H1 (cell line): ENCODE measurements at regions not wholly inside any gene's neighbourhood (a gene's known extent, or its start where the extent isn't known, plus 50 kb on each side); places are given as distances from the start of the nearest gene placed in this dataset.

Experiments
- CTCF ChIA-PET: fragments of 300-600 bp; sonication (Branson Sonifier 250); formaldehyde crosslinking; loops from one replicate; lab custom pipeline; 2021; ENCODE audit not compliant: partially characterized antibody; lab: Charles Lee
- POLR2A ChIA-PET: fragments of 300-600 bp; sonication (Branson Sonifier 250); formaldehyde crosslinking; loops from one replicate; lab custom pipeline; 2021; ENCODE audit warnings: inconsistent platforms; ENCODE audit not compliant: partially characterized antibody; lab: Charles Lee
- DNase-seq, 2 experiments: peaks; one replicate each; pipeline versions ENCODE4 v3.0.0 to v3.0.0-alpha.2; 2010 to 2022; ENCODE audit warnings: low spot score in 2 of 2, low read depth in 1 of 2, mixed read lengths in 1 of 2
- FAIRE-seq: peaks from 2 replicates; lab custom pipeline; 2011; peaks lifted over from hg19 to GRCh38; lab: Jason Lieb, UNC
- H2AFZ ChIP-seq: 2 replicates; pipeline ENCODE4 v1.8.1; 2012; ENCODE audit warnings: low read length, inconsistent platforms
- H2AK5ac ChIP-seq: 2 replicates; pipeline ENCODE4 v1.6.1; 2013; ENCODE audit warnings: low read depth, low read length
- H2BK120ac ChIP-seq: replicated peaks from 2 replicates; pipeline ENCODE3; 2013; ENCODE audit warnings: low read depth, low read length, inconsistent platforms
- H2BK12ac ChIP-seq: 2 replicates; pipeline ENCODE4 v1.6.1; 2013; ENCODE audit warnings: low read depth, low read length
- H2BK15ac ChIP-seq: 2 replicates; pipeline ENCODE4 v1.6.1; 2013; ENCODE audit warnings: low read length
- H2BK20ac ChIP-seq: 2 replicates; pipeline ENCODE4 v1.6.1; 2013; ENCODE audit warnings: low read length
- H2BK5ac ChIP-seq: 2 replicates; pipeline ENCODE4 v1.6.1; 2013; ENCODE audit warnings: low read depth, low read length
- H3K14ac ChIP-seq: 2 replicates; pipeline ENCODE4 v1.6.1; 2013; ENCODE audit warnings: inconsistent platforms; ENCODE audit not compliant: insufficient read length
- H3K18ac ChIP-seq: 2 replicates; pipeline ENCODE4 v1.6.1; 2013; ENCODE audit warnings: low read length; ENCODE audit errors: extremely low read depth
- H3K23ac ChIP-seq: 2 replicates; pipeline ENCODE4 v1.6.1; 2013; ENCODE audit warnings: inconsistent platforms; ENCODE audit not compliant: insufficient read length
- H3K23me2 ChIP-seq: 2 replicates; pipeline ENCODE4 v1.6.1; 2013; ENCODE audit warnings: low read depth, low read length
- H3K27ac ChIP-seq: 2 replicates; pipeline ENCODE4 v1.6.1; 2011; ENCODE audit warnings: low read depth, low read length, inconsistent platforms
- H3K27me3 ChIP-seq, 4 experiments: replicated peaks in 1 of 4; 1 replicate in 1 of 4; 2 replicates in 3 of 4; pipeline versions ENCODE4 v1.6.1 to v1.8.1; 2011 to 2013; ENCODE audit warnings: low read length in 3 of 4, mild to moderate bottlenecking in 3 of 4, inconsistent platforms in 2 of 4, mixed read lengths in 2 of 4, moderate library complexity in 1 of 4; ENCODE audit not compliant: control insufficient read depth in 3 of 4, insufficient read depth in 3 of 4; ENCODE audit errors: extremely low read depth in 1 of 4
- H3K36me3 ChIP-seq, 4 experiments: 2 replicates each; pipeline versions ENCODE4 v1.6.1 to v1.8.1; 2011 to 2013; ENCODE audit warnings: mild to moderate bottlenecking in 4 of 4, low read length in 3 of 4, moderate library complexity in 2 of 4, control low read depth in 1 of 4, inconsistent platforms in 1 of 4; ENCODE audit not compliant: insufficient read depth in 4 of 4, control insufficient read depth in 2 of 4
- H3K4ac ChIP-seq: replicated peaks from 2 replicates; pipeline ENCODE3; 2013; ENCODE audit warnings: low read length, low read depth, mixed read lengths, inconsistent platforms; ENCODE audit not compliant: insufficient read length
- H3K4me1 ChIP-seq, 4 experiments: replicated peaks in 1 of 4; 1 replicate in 1 of 4; 2 replicates in 3 of 4; pipeline versions ENCODE4 v1.6.1 to v1.8.1; 2011 to 2013; ENCODE audit warnings: low read length in 3 of 4, inconsistent platforms in 2 of 4, mixed read lengths in 1 of 4; ENCODE audit not compliant: insufficient read depth in 4 of 4, control insufficient read depth in 3 of 4
- H3K4me2 ChIP-seq, 2 experiments: 2 replicates each; pipeline versions ENCODE4 v1.6.1 to v1.8.1; 2011 to 2013; ENCODE audit warnings: low read depth in 2 of 2, low read length in 2 of 2, control low read depth in 1 of 2, inconsistent platforms in 1 of 2, mild to moderate bottlenecking in 1 of 2; ENCODE audit not compliant: insufficient read depth in 1 of 2
- H3K4me3 ChIP-seq, 4 experiments: fragments of 200-600, 300-600 bp in 1 of 4; sonication (generic), shearing (Covaris generic), sonication (Bioruptor Twin) in 1 of 4; 2 replicates each; pipeline versions ENCODE4 v1.5.1 to v1.8.1; 2011 to 2016; ENCODE audit warnings: low read length in 4 of 4, low read depth in 3 of 4, control low read depth in 2 of 4, inconsistent platforms in 2 of 4, mild to moderate bottlenecking in 2 of 4, mixed read lengths in 1 of 4, moderate library complexity in 1 of 4; ENCODE audit not compliant: insufficient read depth in 2 of 4; ENCODE audit errors: extremely low read depth in 1 of 4
- H3K56ac ChIP-seq: replicated peaks from 2 replicates; pipeline ENCODE3; 2013; ENCODE audit warnings: low read depth, mild to moderate bottlenecking, mixed read lengths, low read length, inconsistent platforms; ENCODE audit not compliant: insufficient read length
- H3K79me1 ChIP-seq: 2 replicates; pipeline ENCODE4 v1.6.1; 2013; ENCODE audit warnings: low read depth, low read length, control low read depth
- H3K79me2 ChIP-seq, 2 experiments: 2 replicates each; pipeline versions ENCODE4 v1.6.1 to v1.8.1; 2012 to 2013; ENCODE audit warnings: low read length in 2 of 2, mild to moderate bottlenecking in 2 of 2, inconsistent platforms in 1 of 2; ENCODE audit not compliant: insufficient read depth in 2 of 2, control insufficient read depth in 1 of 2
- H3K9ac ChIP-seq, 4 experiments: replicated peaks in 1 of 4; 1 replicate in 1 of 4; 2 replicates in 3 of 4; pipeline versions ENCODE4 v1.6.1 to v1.8.1; 2011 to 2013; ENCODE audit warnings: low read depth in 3 of 4, low read length in 3 of 4, control low read depth in 2 of 4, mild to moderate bottlenecking in 2 of 4, moderate library complexity in 2 of 4, inconsistent platforms in 1 of 4; ENCODE audit errors: extremely low read depth in 1 of 4
- H3K9me3 ChIP-seq, 2 experiments: 2 replicates each; pipeline versions ENCODE4 v1.6.1 to v1.8.1; 2012 to 2013; ENCODE audit warnings: mild to moderate bottlenecking in 2 of 2, moderate library complexity in 2 of 2, control low read depth in 1 of 2, inconsistent platforms in 1 of 2, low read depth in 1 of 2, low read length in 1 of 2, mixed read lengths in 1 of 2; ENCODE audit not compliant: insufficient read depth in 2 of 2
- H4K20me1 ChIP-seq, 2 experiments: replicated peaks in 1 of 2; 2 replicates each; pipeline versions ENCODE3 to v1.8.1; 2011 to 2013; ENCODE audit warnings: inconsistent platforms in 2 of 2, low read length in 2 of 2, mild to moderate bottlenecking in 1 of 2; ENCODE audit not compliant: insufficient read depth in 2 of 2, control insufficient read depth in 1 of 2
- H4K5ac ChIP-seq: 2 replicates; pipeline ENCODE4 v1.6.1; 2013; ENCODE audit warnings: low read length, low read depth, mixed read lengths, inconsistent platforms; ENCODE audit not compliant: insufficient read length
- H4K8ac ChIP-seq: 2 replicates; pipeline ENCODE4 v1.8.0; 2013; ENCODE audit warnings: mild to moderate bottlenecking, moderate library complexity, low read length, inconsistent platforms; ENCODE audit not compliant: insufficient read depth; ENCODE audit errors: extremely low read depth
- H4K91ac ChIP-seq: replicated peaks from 2 replicates; pipeline ENCODE3; 2013; ENCODE audit warnings: low read length, mixed read lengths, inconsistent platforms; ENCODE audit not compliant: insufficient read length
- BACH1 ChIP-seq: IDR thresholded peaks from 2 replicates; pipeline ENCODE4 v1.6.1; 2012; ENCODE audit warnings: low read length, improper control_type of control experiment
- CBX5 ChIP-seq: fragments of 300-800, 300-1000 bp; sonication (generic); IDR thresholded peaks from 2 replicates; pipeline ENCODE4 v1.7.1; 2016; ENCODE audit warnings: antibody characterized with exemption, low read length, low read depth
- CBX8 ChIP-seq: fragments of 300-800, 300-1000 bp; sonication (generic); IDR thresholded peaks from 2 replicates; pipeline ENCODE4 v1.7.1; 2016; ENCODE audit warnings: low read depth, low read length, borderline replicate concordance
- CHD1 ChIP-seq: IDR thresholded peaks from 2 replicates; pipeline ENCODE4 v1.6.1; 2012; ENCODE audit warnings: low read depth, low read length, improper control_type of control experiment
- EGR1 ChIP-seq: IDR thresholded peaks from 2 replicates; pipeline ENCODE4 v1.6.1; 2011; ENCODE audit warnings: low read depth, low read length, borderline replicate concordance
- EP300 ChIP-seq, 2 experiments: IDR thresholded peaks; 1 replicate in 1 of 2; 2 replicates in 1 of 2; pipeline ENCODE4 v1.6.1; 2011 to 2012; ENCODE audit warnings: low read depth in 2 of 2, low read length in 2 of 2, mild to moderate bottlenecking in 2 of 2, borderline replicate concordance in 1 of 2, inconsistent platforms in 1 of 2, moderate library complexity in 1 of 2
- GABPA ChIP-seq: IDR thresholded peaks from 2 replicates; pipeline ENCODE4 v1.6.1; 2011; ENCODE audit warnings: mild to moderate bottlenecking, low read length, moderate library complexity, borderline replicate concordance; ENCODE audit not compliant: insufficient read depth
- JUND ChIP-seq: IDR thresholded peaks from 2 replicates; pipeline ENCODE4 v1.6.1; 2011; ENCODE audit warnings: mild to moderate bottlenecking, improper control_type of control experiment, low read length
- MAX ChIP-seq: IDR thresholded peaks from 2 replicates; pipeline ENCODE4 v1.6.1; 2012; ENCODE audit warnings: inconsistent platforms
- POU5F1 ChIP-seq: IDR thresholded peaks from 2 replicates; pipeline ENCODE4 v1.6.1; 2011; ENCODE audit warnings: low read depth, mild to moderate bottlenecking, low read length, moderate library complexity
- SIRT6 ChIP-seq: IDR thresholded peaks from one replicate; pipeline ENCODE4 v1.7.1; 2012; ENCODE audit warnings: low read length, inconsistent platforms
- SP1 ChIP-seq: IDR thresholded peaks from 2 replicates; pipeline ENCODE4 v1.6.1; 2011; ENCODE audit warnings: low read depth, low read length
- SP2 ChIP-seq: IDR thresholded peaks from 2 replicates; pipeline ENCODE4 v1.6.1; 2012; ENCODE audit warnings: mild to moderate bottlenecking, low read length, inconsistent platforms
- WGBS, 2 experiments: shearing (Covaris generic) in 1 of 2; methylation state at CpG; one replicate each; pipeline versions ENCODE4 v1.1.6 to v1.1.7; 2013 to 2015; ENCODE audit warnings: low lambda C conversion rate in 2 of 2, mixed read lengths in 2 of 2, inconsistent platforms in 1 of 2, low coverage in 1 of 2, missing lambda C conversion rate in 1 of 2; ENCODE audit not compliant: insufficient replicate concordance in 2 of 2, insufficient coverage in 1 of 2, insufficient read length in 1 of 2; ENCODE audit errors: extremely low coverage in 1 of 2, missing lambda C conversion rate in 1 of 2; 5-methylcytosine and 5-hydroxymethylcytosine counted together

GRCh38 chr7:131940621-131941165, 384.3 kb upstream of the PODXL start:
- no peak overlapping the region for H2BK5ac ChIP-seq
- 89% methylated on average over 4 of the region's 4 CpGs; no CpG with 5 or more reads in 1 of the 2 experiments for WGBS, 2 experiments
- 0 out of 4 replicates have a peak, but pooled peaks cover 0 to 4% of the 10 kb centered on the region in 2 experiments for H3K9me3 ChIP-seq
- no peak overlapping the region for H3K4me2 ChIP-seq
- H3K4ac ChIP-seq = no peak overlapping the region
- no peak overlapping the region for H3K4me3 ChIP-seq
- peaks cover 0 to 9% (median 4%) of the 10 kb centered on the region in 4 experiments; a peak in 3 of 7 replicates for H3K27me3 ChIP-seq
- no peaks in the 10 kb centered on the region for H3K23me2 ChIP-seq
- H3K18ac ChIP-seq = no peak overlapping the region
- no peak for TF ChIP-seq SP2
- no peak for TF ChIP-seq SIRT6
- TF ChIP-seq CHD1 = no peak
- no peak for TF ChIP-seq POU5F1
- no peak for TF ChIP-seq CBX5
- no peak for TF ChIP-seq JUND
- no peak for TF ChIP-seq BACH1
- TF ChIP-seq EGR1 = no peak
- TF ChIP-seq EP300 (IDR thresholded peaks at IDR 0.05; ENCODE audit: borderline replicate concordance in 1 of 2, low read depth in 2 of 2, low read length in 2 of 2) = no peak
- no peak for TF ChIP-seq MAX
- TF ChIP-seq CBX8 = no peak
- no peak for TF ChIP-seq SP1
- TF ChIP-seq GABPA = no peak
- TF ChIP-seq, all 59 proteins: peak for 0
- Histone ChIP-seq H2AK5ac (no peak overlapping the region), H4K91ac (no peak overlapping the region), H3K27ac (no peak overlapping the region), H4K8ac (no peak overlapping the region), H3K14ac (no peak overlapping the region), H2AFZ (no peak overlapping the region), H2BK20ac (no peak overlapping the region), H2BK120ac (no peak overlapping the region), H3K4me1 (no peaks in the 10 kb centered on the region; a peak in 1 of 7 replicates), H2BK12ac (no peak overlapping the region), H3K23ac (no peak overlapping the region), H3K9ac (no peak overlapping the region), H3K56ac (no peak overlapping the region), H3K79me1 (no peaks in the 10 kb centered on the region), H4K20me1 (no peaks in the 10 kb centered on the region), H4K5ac (no peak overlapping the region), H2BK15ac (no peak overlapping the region), H3K79me2 (no peaks in the 10 kb centered on the region), H3K36me3 (no peaks in the 10 kb centered on the region)
- CTCF ChIA-PET = interaction anchor here (0.6 to 2.7 kb wide), 5 partner anchors 9 to 1850 kb away, joined by 3 to 7 read pairs (median 4); no protein-coding TSS in a partner anchor
- DNase-seq (no peak), FAIRE-seq (no peak)
- POLR2A ChIA-PET = no interaction called here
